GM19043 (cell line): ENCODE measurements at regions not wholly inside any gene's neighbourhood (a gene's known extent, or its start where the extent isn't known, plus 50 kb on each side); places are given as distances from the start of the nearest gene placed in this dataset.

ENCODE experiments used
- ATAC-seq: cut with Tn5 transposase; IDR thresholded peaks from one replicate; pipeline ENCODE4 v1.9.1; 2021; ENCODE audit warnings: low read depth; ENCODE audit not compliant: unreplicated experiment

- no peak for ATAC-seq
These were observed 250.4 kb downstream of the FOXA2 start for GRCh38 chr20:22333885-22334545.

DNA sequence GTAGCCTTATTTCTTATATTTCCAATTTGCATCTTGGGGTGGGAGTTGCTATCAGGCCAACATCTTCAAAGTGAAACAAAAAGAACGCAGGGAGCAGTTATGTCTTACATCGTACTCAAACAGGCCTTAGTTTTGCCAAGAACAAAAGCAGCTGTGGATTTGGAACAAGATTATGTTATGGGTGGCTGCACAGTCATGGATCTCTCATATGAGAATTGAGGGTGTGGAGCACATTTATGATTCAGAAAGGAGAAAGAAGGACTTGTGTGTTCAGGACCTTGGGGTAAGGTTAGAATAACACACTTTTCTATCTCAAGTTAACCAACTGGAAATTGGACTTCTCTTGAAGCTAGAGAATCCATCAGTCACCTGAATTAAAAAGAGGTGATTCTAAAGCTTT lies 259.9 kb downstream of the FOXA2 start:
- no peak for ATAC-seq

- ATAC-seq = no peak
These were observed 261.9 kb downstream of the FOXA2 start for GRCh38 chr20:22322513-22322912.

- ATAC-seq = no peak
These were observed 263.2 kb downstream of the FOXA2 start for GRCh38 chr20:22321191-22321590.

DNA sequence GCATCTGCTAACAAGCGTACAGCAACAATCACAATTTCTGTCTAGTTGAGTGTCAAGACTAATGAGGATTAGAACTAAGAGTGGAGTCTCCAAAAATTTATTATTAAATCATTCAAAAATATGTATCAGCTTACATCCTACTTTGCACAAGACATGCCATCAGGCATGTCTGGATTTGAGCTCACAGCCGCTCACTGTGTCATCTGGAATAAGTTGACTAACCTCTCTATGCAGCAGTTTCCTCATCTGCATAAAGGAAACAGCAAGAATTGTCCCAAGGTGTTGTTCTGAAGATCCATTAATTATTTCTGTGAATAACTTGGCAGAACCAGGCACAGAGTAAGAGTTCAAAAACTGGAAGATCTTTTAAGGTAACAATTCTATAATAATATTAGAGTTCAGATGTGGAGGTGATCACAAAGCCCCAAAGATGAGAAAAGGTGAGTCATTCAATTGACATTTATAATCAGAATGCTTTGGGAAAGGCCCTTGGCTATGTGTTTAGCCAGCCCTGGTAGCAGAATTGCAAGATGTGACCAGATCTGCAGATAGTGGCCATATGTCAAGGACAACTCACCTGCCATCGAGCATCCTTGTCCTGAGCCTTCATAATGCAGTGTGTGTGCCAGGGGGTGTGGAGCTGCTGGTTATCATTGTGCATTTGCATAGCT lies 264.0 kb downstream of the FOXA2 start:
- ATAC-seq = no peak

- ATAC-seq = no peak
These were observed 268.6 kb downstream of the FOXA2 start for GRCh38 chr20:22315771-22316170.

DNA sequence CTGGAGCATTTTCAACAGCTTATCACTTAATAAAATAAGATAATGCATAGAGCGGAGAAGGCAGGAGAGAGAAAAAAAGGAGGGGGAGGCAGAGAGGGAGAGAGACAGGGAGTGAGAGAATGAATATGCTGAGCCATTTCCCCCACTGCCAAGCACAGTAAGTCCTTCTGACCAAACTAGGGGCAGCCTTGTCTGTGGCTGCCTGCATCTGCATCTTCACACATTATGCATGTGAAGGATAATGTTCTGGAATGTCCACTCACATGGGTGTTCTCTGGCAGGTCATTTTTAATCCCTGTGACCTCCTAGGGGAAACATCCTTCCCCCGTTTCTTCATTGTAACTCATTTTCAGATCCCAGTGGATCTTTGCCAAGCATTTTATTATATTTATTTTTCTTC lies 269.3 kb downstream of the FOXA2 start:
- ATAC-seq = no peak

DNA sequence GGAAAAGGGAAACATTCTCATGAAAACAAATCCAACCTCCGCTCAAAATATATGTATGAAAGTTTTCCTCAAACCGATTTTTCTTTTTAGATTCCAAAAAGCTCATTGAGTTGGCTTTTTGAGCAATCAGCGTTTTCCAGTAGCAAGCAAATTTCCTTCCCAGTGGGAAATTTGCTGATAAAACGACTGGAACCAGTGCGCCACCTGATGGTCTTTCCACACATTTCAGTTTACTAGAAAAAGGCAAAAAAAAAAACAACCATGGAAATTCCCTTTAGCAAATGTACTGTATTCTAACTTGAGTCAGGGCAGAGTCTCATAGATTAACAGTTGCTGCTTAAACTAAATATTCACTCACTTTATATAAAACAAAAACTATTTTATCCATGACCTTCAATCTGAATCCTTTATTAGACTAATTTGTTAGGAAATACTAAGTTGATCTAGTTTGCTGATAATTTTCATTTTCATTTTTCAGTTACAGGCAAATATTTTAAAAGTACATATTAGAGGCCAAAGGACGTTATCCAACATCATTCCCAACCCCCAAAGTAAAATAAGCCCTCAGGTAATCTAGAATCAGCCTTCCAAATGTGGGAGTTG lies 271.5 kb downstream of the FOXA2 start:
- ATAC-seq = no peak

DNA sequence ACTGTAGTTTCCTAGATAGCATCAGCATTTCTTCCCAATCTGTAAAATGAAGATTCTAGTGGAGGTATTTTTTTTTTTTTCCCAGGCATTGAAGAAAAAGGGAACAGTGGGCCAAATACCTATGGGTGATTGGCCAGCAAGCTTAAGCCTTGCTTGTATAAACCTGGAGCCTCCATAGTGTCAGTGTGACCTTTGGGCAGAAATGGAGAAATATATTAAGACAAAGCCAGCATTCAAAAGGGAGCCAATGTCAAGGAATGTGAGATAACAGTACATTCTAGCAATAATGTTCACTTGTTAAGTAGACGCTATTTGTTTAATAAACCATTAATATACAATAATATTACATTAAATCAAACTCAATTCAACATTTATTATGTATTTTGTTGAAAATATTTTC lies 275.4 kb downstream of the FOXA2 start:
- ATAC-seq = no peak

DNA sequence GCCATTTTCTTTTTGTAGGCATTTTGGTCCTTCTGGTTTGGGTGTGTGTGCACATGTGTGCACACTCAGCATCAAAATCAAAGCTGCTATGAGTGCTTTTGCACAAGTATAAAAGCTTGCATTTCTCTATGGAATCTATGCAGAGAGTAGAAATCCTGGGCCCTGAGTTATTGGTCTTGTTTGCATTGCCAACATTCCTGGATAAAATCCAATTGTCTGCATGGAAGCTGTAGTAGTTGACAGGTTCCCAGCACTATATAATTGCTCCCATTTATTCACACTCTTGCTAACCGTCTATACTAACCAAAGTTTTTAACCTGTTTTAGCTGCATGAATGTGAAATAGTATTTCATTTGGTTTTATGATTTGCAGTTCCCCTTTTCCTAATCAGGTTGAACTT lies 277.0 kb downstream of the FOXA2 start:
- no peak for ATAC-seq

DNA sequence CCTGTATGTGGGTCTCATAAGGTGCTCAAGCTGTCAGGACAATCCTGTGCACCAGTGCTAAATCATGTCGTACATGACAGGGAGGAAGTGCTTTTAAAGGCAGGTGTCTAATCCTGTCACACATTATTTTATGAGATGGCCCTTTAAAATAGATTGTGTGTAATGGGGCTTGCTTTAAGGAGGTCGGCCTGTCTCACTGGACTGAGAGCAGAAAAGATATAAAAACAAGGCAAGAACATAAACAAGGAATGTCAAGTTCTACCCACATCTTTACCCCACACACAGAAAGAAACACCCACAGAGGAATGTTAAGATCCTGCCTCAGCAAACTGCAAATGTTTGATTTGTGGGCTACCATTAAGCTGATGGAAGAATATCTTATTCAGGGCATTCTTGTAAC lies 279.0 kb downstream of the FOXA2 start:
- ATAC-seq = no peak

DNA sequence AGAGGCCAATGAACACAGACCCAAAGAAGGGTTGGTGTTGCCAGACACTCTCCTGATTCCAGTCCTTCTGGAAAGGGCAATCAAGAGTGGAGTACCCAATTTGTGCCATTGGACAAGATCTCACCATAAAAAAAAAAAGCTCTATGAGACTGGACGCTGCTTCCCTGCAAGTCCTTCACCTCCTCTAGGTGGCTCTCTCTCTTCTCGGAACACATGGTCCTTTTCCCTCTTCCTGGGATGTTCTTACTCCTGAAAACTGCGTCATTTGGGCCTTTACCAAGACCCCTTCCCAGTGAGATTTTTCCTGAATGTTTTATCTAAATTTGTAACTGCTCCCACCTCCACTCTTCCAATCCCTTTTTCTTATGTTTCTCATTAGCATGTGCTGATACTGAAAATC lies 280.8 kb downstream of the FOXA2 start:
- ATAC-seq = no peak

- no peak for ATAC-seq
These were observed 282.3 kb downstream of the FOXA2 start for GRCh38 chr20:22302039-22302438.

- ATAC-seq = no peak
These were observed 290.5 kb downstream of the FOXA2 start for GRCh38 chr20:22293886-22294285.

DNA sequence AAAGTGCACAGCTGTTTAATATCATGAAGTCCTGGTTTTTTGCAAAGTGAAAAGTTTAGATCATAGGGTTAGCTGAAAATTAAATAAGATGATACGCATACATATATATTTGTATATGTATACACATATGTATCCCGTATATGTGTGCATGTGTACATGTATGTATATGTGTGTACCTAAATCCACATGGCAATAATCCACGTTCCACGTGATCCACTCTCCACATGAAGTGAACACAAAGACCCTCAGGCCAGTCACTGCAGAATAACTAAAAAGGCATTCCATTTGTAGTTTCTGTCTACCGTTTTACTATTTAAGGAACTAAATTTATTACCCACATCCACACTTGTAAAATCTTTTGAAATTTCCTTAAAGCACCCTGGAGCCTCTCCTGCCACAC lies 294.9 kb downstream of the FOXA2 start:
- ATAC-seq = no peak

DNA sequence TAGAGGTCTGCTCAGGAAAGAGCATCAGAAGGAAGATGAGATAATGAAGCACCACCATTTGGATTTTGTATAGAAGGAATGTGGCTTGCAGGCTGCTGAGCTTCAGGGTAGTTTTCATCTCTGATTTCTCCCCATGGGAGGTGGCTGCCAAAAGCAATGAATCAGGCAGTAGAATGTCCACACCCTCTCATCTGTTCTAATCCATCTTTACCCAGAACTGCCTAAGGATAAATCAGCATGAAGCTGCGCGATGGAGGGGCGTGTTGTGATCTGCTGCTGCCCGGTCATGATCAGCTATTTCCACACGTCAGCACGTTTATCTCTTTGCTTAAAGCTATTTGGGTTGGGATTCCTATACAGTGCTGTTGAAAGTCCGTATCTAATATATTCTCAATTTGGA lies 295.4 kb downstream of the FOXA2 start:
- no peak for ATAC-seq

- ATAC-seq = no peak
These were observed 296.2 kb downstream of the FOXA2 start for GRCh38 chr20:22288156-22288555.

DNA sequence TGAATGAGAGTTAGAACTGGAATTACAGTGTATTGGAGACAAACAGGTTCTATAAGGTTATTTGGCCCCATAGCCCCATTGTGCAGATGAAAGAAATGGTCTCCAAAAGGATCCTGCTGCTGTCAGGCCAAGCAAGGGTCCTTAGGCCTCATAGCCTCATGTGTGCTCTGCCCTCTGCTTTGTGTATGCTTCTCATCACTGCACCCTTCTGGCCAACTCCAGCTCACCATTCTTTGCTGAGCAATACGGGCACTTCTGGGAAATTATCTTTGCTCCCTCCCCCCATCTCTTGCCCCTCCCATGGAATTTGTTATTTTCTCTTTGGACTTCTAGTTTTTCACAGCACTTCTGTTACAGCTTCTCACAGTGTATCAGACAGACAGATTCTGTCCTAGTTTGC lies 298.8 kb downstream of the FOXA2 start:
- no peak for ATAC-seq

- ATAC-seq = no peak
These were observed 301.7 kb downstream of the FOXA2 start for GRCh38 chr20:22282696-22283095.

- no peak for ATAC-seq
These were observed 310.0 kb downstream of the FOXA2 start for GRCh38 chr20:22274330-22274729.

DNA sequence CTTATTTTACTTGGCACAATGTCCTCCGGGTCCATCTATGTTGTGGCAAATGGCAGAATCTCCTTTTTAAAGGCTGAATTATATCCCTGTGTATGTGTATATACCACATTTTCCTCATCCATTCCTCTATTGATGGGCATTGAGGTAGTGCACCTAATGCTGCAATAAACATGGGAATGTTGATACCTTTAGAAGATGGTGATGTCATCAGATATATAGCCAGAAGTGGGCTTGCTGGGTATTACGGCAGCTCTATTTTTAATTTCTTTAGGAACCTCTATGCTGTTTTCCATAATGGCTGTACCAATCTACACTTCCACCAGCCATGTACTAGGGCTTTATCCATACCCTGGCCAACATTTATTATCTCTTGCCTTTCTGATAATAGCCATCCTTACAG lies 315.7 kb downstream of the FOXA2 start:
- no peak for ATAC-seq

GRCh38 chr20:22264917-22265316 lies 319.5 kb downstream of the FOXA2 start:
- no peak for ATAC-seq
